ENCODE measurements at regions not wholly inside any gene's neighbourhood (a gene's known extent, or its start where the extent isn't known, plus 50 kb on each side); places are given as distances from the start of the nearest gene placed in this dataset.

DNA sequence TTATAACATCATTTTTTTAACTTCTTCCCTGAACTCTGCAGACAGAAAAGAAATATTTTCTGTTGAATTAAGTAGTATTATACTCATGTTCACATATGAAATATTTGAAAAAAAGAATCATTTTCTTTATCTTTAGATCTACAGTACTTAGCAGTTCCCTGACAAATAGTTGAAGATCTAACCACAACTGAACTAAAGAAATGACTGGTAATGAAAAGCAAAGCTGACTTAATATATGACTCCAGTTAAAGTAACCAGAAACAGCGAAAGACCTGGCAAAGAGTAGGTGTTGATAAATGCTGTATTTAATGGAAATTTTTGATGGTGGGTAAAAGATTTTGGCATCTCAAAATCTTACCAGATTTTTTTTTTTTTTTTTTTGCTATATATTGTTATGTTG lies 207.1 kb upstream of the SLC16A7 start:
- no peak overlapping the region for H3K27ac Mint-ChIP-seq
- H3K36me3 Mint-ChIP-seq = no peaks in the 10 kb centered on the region
- H3K4me1 Mint-ChIP-seq = no peaks in the 10 kb centered on the region
- ChIA-PET CTCF (no interaction called here), POLR2A (interaction anchor here (0.6 kb wide), 1 partner anchor 1214 kb away, joined by 3 read pairs; no protein-coding TSS in a partner anchor)
- H3K9me3 ChIP-seq (ENCODE audit: control insufficient read depth in 2 of 3, low read length in 3 of 3) = no peaks in the 10 kb centered on the region
- ATAC-seq (no peak), DNase-seq (no peak)
- H3K27me3 Mint-ChIP-seq = peaks cover 6 to 18% (median 10%) of the 10 kb centered on the region in 5 donors
- no peaks in the 10 kb centered on the region for H3K36me3 ChIP-seq (ENCODE audit: control insufficient read depth in 2 of 3, insufficient read depth in 3 of 3, low read length in 3 of 3)
- no peak overlapping the region for H3K27ac ChIP-seq (ENCODE audit: low read depth, low read length)
- no peaks in the 10 kb centered on the region for H3K27me3 ChIP-seq (ENCODE audit: control insufficient read depth in 2 of 2, insufficient read depth in 2 of 2, low read length in 2 of 2)
- H3K9me3 Mint-ChIP-seq = no peaks in the 10 kb centered on the region
- intact Hi-C loops (cut with micrococcal nuclease) = no loop called here
- no peak overlapping the region for H3K4me3 Mint-ChIP-seq
- no peaks in the 10 kb centered on the region for H3K4me1 ChIP-seq (ENCODE audit: control insufficient read depth in 2 of 2, insufficient read depth in 2 of 2, low read length in 2 of 2)
- H3K4me3 ChIP-seq (ENCODE audit: low read length) = no peak overlapping the region

GRCh38 chr12:59388176-59388575 lies 207.7 kb upstream of the SLC16A7 start:
- POLR2A ChIA-PET = interaction anchor here (0.6 kb wide), 1 partner anchor 1214 kb away, joined by 3 read pairs; no protein-coding TSS in a partner anchor
- H3K4me3 ChIP-seq (ENCODE audit: low read length) = no peak overlapping the region
- Mint-ChIP-seq H3K36me3 (no peaks in the 10 kb centered on the region), H3K27ac (no peak overlapping the region), H3K9me3 (no peaks in the 10 kb centered on the region), H3K27me3 (peaks cover 6 to 18% (median 10%) of the 10 kb centered on the region in 5 donors), H3K4me3 (no peak overlapping the region), H3K4me1 (peaks cover 0 to 3% (median 0%) of the 10 kb centered on the region in 7 donors)
- no peaks in the 10 kb centered on the region for H3K36me3 ChIP-seq (ENCODE audit: control insufficient read depth in 2 of 3, insufficient read depth in 3 of 3, low read length in 3 of 3)
- no peak overlapping the region for H3K27ac ChIP-seq (ENCODE audit: low read depth, low read length)
- DNase-seq (no peak), ATAC-seq (no peak)
- H3K27me3 ChIP-seq (ENCODE audit: control insufficient read depth in 2 of 2, insufficient read depth in 2 of 2, low read length in 2 of 2) = no peaks in the 10 kb centered on the region
- H3K4me1 ChIP-seq (ENCODE audit: control insufficient read depth in 2 of 2, insufficient read depth in 2 of 2, low read length in 2 of 2) = no peaks in the 10 kb centered on the region
- intact Hi-C loops (cut with micrococcal nuclease) = no loop called here
- no peaks in the 10 kb centered on the region for H3K9me3 ChIP-seq (ENCODE audit: control insufficient read depth in 2 of 3, low read length in 3 of 3)
- CTCF ChIA-PET = no interaction called here

DNA sequence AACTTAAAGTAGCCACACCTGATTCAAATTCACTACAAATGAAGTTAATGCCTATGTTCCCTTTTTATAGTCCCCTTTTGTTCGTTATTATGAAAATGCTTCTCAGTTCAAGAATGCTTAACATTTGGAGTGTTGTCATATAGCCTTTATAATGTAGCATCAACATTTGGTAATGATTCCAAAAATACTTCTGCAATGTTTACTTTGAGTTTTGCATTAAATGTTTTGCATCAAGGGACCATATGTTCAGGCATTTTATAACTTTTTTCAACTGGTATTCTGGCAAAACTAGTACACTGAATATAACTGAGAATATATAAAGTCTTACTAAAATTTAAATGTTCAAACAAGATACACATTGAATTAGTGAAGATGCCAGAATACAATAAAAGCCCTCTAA lies 209.6 kb upstream of the SLC16A7 start:
- H3K4me1 ChIP-seq (ENCODE audit: control insufficient read depth in 2 of 2, insufficient read depth in 2 of 2, low read length in 2 of 2) = no peaks in the 10 kb centered on the region
- POLR2A ChIA-PET = no interaction called here
- Mint-ChIP-seq H3K27me3 (peaks cover 4 to 15% (median 9%) of the 10 kb centered on the region in 5 donors), H3K4me1 (peaks cover 0 to 8% (median 0%) of the 10 kb centered on the region in 7 donors), H3K36me3 (no peaks in the 10 kb centered on the region), H3K9me3 (no peaks in the 10 kb centered on the region), H3K27ac (no peak overlapping the region), H3K4me3 (no peak overlapping the region)
- ATAC-seq (no peak), DNase-seq (no peak)
- H3K4me3 ChIP-seq (ENCODE audit: low read length) = no peak overlapping the region
- no peaks in the 10 kb centered on the region for H3K9me3 ChIP-seq (ENCODE audit: control insufficient read depth in 2 of 3, low read length in 3 of 3)
- H3K27ac ChIP-seq (ENCODE audit: low read depth, low read length) = no peak overlapping the region
- no peaks in the 10 kb centered on the region for H3K36me3 ChIP-seq (ENCODE audit: control insufficient read depth in 2 of 3, insufficient read depth in 3 of 3, low read length in 3 of 3)
- no peaks in the 10 kb centered on the region for H3K27me3 ChIP-seq (ENCODE audit: control insufficient read depth in 2 of 2, insufficient read depth in 2 of 2, low read length in 2 of 2)
- intact Hi-C loops (cut with micrococcal nuclease) = no loop called here
- CTCF ChIA-PET = no interaction called here

GRCh38 chr12:59383079-59383822 lies 212.6 kb upstream of the SLC16A7 start:
- H3K27ac Mint-ChIP-seq = no peak overlapping the region
- H3K36me3 Mint-ChIP-seq = no peaks in the 10 kb centered on the region
- Histone ChIP-seq H3K27ac (ENCODE audit: low read depth, low read length) (no peak overlapping the region), H3K36me3 (ENCODE audit: control insufficient read depth in 2 of 3, insufficient read depth in 3 of 3, low read length in 3 of 3) (no peaks in the 10 kb centered on the region), H3K9me3 (ENCODE audit: control insufficient read depth in 2 of 3, low read length in 3 of 3) (no peaks in the 10 kb centered on the region), H3K4me3 (ENCODE audit: low read length) (no peak overlapping the region), H3K4me1 (ENCODE audit: control insufficient read depth in 2 of 2, insufficient read depth in 2 of 2, low read length in 2 of 2) (no peaks in the 10 kb centered on the region), H3K27me3 (ENCODE audit: control insufficient read depth in 2 of 2, insufficient read depth in 2 of 2, low read length in 2 of 2) (no peaks in the 10 kb centered on the region)
- H3K27me3 Mint-ChIP-seq = peaks cover 3 to 7% (median 6%) of the 10 kb centered on the region in 5 donors
- POLR2A ChIA-PET = no interaction called here
- intact Hi-C loops (cut with micrococcal nuclease) = no loop called here
- DNase-seq (no peak), ATAC-seq (no peak)
- H3K4me3 Mint-ChIP-seq = peak overlapping the region in 1 of 10 donors; percentile 33
- CTCF ChIA-PET = no interaction called here
- H3K9me3 Mint-ChIP-seq = no peaks in the 10 kb centered on the region
- peaks cover 0 to 8% (median 0%) of the 10 kb centered on the region in 7 donors for H3K4me1 Mint-ChIP-seq

DNA sequence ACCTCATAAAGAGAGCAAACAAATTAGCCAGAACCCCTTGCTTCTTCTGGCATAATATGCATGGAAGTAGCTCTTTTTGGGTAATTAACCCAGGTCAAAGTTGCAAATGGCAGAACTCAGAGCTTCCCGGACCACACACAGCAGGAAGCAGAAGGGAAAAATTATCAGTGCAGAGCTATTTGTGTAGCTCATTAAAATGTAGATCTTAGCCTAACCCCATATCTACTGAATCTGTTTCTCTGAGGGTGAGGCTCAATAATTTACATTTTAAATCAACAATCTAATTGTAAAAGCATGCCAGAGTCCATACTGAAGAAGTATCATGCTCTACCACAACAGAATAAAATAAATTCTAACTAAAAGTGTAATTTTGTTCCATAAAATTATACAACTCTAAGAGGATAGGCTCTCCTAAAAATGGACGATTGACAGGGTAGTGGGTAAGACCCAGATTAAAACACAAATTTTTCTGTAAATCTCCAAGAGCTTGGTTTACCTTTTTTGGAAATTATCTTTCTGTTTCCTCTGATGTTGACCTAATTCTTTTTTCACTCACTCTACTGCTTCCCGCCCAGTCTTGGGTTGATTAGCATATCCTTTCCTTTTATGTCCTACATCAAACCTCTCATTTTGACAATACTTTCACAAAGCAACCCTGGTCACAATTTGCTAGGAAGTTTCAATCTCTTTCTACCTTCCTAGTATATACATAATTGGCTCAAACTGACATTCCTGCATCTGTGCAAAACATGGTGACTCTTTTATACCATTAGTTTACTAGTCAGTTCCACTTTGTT lies 213.3 kb upstream of the SLC16A7 start:
- Histone ChIP-seq H3K4me1 (ENCODE audit: control insufficient read depth in 2 of 2, insufficient read depth in 2 of 2, low read length in 2 of 2) (no peaks in the 10 kb centered on the region), H3K27ac (ENCODE audit: low read depth, low read length) (no peak overlapping the region), H3K4me3 (ENCODE audit: low read length) (no peak overlapping the region), H3K27me3 (ENCODE audit: control insufficient read depth in 2 of 2, insufficient read depth in 2 of 2, low read length in 2 of 2) (no peaks in the 10 kb centered on the region), H3K9me3 (ENCODE audit: control insufficient read depth in 2 of 3, low read length in 3 of 3) (no peaks in the 10 kb centered on the region), H3K36me3 (ENCODE audit: control insufficient read depth in 2 of 3, insufficient read depth in 3 of 3, low read length in 3 of 3) (no peaks in the 10 kb centered on the region)
- intact Hi-C loops (cut with micrococcal nuclease) = no loop called here
- H3K27ac Mint-ChIP-seq = no peak overlapping the region
- ATAC-seq = no peak
- POLR2A ChIA-PET = no interaction called here
- H3K27me3 Mint-ChIP-seq = peaks cover 3 to 7% (median 6%) of the 10 kb centered on the region in 5 donors
- CTCF ChIA-PET = no interaction called here
- H3K4me1 Mint-ChIP-seq = peaks cover 0 to 8% (median 0%) of the 10 kb centered on the region in 7 donors
- H3K4me3 Mint-ChIP-seq = peak overlapping the region in 2 of 10 donors; percentile 33 to 34
- no peaks in the 10 kb centered on the region for H3K9me3 Mint-ChIP-seq
- no peaks in the 10 kb centered on the region for H3K36me3 Mint-ChIP-seq
- no peak for DNase-seq

DNA sequence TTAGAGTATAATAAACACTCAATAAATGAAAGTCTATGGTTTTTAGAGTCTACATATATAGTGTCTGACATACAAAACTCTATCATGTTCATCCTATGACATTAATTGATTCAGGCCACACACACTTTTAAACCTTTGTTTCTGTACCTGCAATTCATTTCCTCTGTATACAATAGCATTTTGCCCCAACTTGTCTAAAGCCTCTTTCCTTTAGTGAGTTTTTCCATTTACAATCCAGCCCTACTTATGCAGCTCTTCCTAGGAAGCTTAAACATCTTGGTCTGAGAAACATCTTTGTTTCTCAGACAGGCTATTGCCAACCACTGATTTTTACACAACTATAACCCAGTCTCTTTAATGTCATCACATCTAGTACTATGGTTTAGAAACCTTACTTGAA lies 214.7 kb upstream of the SLC16A7 start:
- Mint-ChIP-seq H3K27ac (no peak overlapping the region), H3K36me3 (no peaks in the 10 kb centered on the region), H3K27me3 (peaks cover 3 to 8% (median 6%) of the 10 kb centered on the region in 5 donors), H3K9me3 (no peaks in the 10 kb centered on the region), H3K4me1 (peaks cover 0 to 8% (median 0%) of the 10 kb centered on the region in 7 donors), H3K4me3 (no peak overlapping the region)
- ChIA-PET CTCF (no interaction called here), POLR2A (no interaction called here)
- H3K4me1 ChIP-seq (ENCODE audit: control insufficient read depth in 2 of 2, insufficient read depth in 2 of 2, low read length in 2 of 2) = no peaks in the 10 kb centered on the region
- no peaks in the 10 kb centered on the region for H3K36me3 ChIP-seq (ENCODE audit: control insufficient read depth in 2 of 3, insufficient read depth in 3 of 3, low read length in 3 of 3)
- DNase-seq (no peak), ATAC-seq (no peak)
- intact Hi-C loops (cut with micrococcal nuclease) = no loop called here
- H3K4me3 ChIP-seq (ENCODE audit: low read length) = no peak overlapping the region
- H3K9me3 ChIP-seq (ENCODE audit: control insufficient read depth in 2 of 3, low read length in 3 of 3) = no peaks in the 10 kb centered on the region
- H3K27ac ChIP-seq (ENCODE audit: low read depth, low read length) = no peak overlapping the region
- no peaks in the 10 kb centered on the region for H3K27me3 ChIP-seq (ENCODE audit: control insufficient read depth in 2 of 2, insufficient read depth in 2 of 2, low read length in 2 of 2)
